DMS 273 (cell line): ENCODE measurements at regions not wholly inside any gene's neighbourhood (a gene's known extent, or its start where the extent isn't known, plus 50 kb on each side); places are given as distances from the start of the nearest gene placed in this dataset.

Experiments
- DNase-seq: peaks from one replicate; lab custom pipeline; 2025; ENCODE audit not compliant: unreplicated experiment; lab: John Stamatoyannopoulos, UW

GRCh38 chr10:111435871-111436270, 359.0 kb downstream of the ADRA2A start:
- no peak for DNase-seq

- no peak for DNase-seq
Measured at GRCh38 chr10:111439034-111439842, 362.4 kb downstream of the ADRA2A start.

- DNase-seq: no peak
Measured at GRCh38 chr10:111440501-111440900, 363.7 kb downstream of the ADRA2A start.

GRCh38 chr10:111445667-111446066, 368.8 kb downstream of the ADRA2A start:
- DNase-seq: no peak

- DNase-seq: no peak
Measured at GRCh38 chr10:111446966-111447365, 370.1 kb downstream of the ADRA2A start.

GRCh38 chr10:111452153-111452552, 375.3 kb downstream of the ADRA2A start:
- DNase-seq: no peak

- no peak for DNase-seq
Measured at GRCh38 chr10:111455776-111456426, 379.1 kb downstream of the ADRA2A start.

- no peak for DNase-seq
Measured at GRCh38 chr10:111458256-111458655, 381.4 kb downstream of the ADRA2A start.

- no peak for DNase-seq
Measured at GRCh38 chr10:111459967-111460366, 383.1 kb downstream of the ADRA2A start.

GRCh38 chr10:111472445-111472844, 395.6 kb downstream of the ADRA2A start:
- DNase-seq: no peak

- no peak for DNase-seq
Measured at GRCh38 chr10:111473361-111473760, 396.5 kb downstream of the ADRA2A start.

GRCh38 chr10:111474786-111475185, 398.0 kb downstream of the ADRA2A start:
- DNase-seq: no peak

- DNase-seq: no peak
Measured at GRCh38 chr10:111475720-111476119, 398.9 kb downstream of the ADRA2A start.

GRCh38 chr10:111478651-111479050, 401.8 kb downstream of the ADRA2A start:
- DNase-seq: no peak

- DNase-seq: no peak
Measured at GRCh38 chr10:111479966-111480365, 403.1 kb downstream of the ADRA2A start.

GRCh38 chr10:111481261-111481826, 404.5 kb downstream of the ADRA2A start:
- DNase-seq: peak; percentile 10

- no peak for DNase-seq
Measured at GRCh38 chr10:111481866-111482265, 405.0 kb downstream of the ADRA2A start.

- no peak for DNase-seq
Measured at GRCh38 chr10:111482621-111483216, 405.9 kb downstream of the ADRA2A start.

- no peak for DNase-seq
Measured at GRCh38 chr10:111485767-111486166, 408.9 kb downstream of the ADRA2A start.

- DNase-seq: no peak
Measured at GRCh38 chr10:111486346-111486745, 409.5 kb downstream of the ADRA2A start.

- no peak for DNase-seq
Measured at GRCh38 chr10:111488668-111489067, 411.8 kb downstream of the ADRA2A start.

- DNase-seq: no peak
Measured at GRCh38 chr10:111491154-111491553, 414.3 kb downstream of the ADRA2A start.
